Urinary bladder (tissue), 3 donors: ENCODE measurements at regions not wholly inside any gene's neighbourhood (a gene's known extent, or its start where the extent isn't known, plus 50 kb on each side); places are given as distances from the start of the nearest gene placed in this dataset.

Source experiments
- DNase-seq: peaks from one replicate; pipeline ENCODE4 v3.0.0-alpha.2; 2015; ENCODE audit errors: extremely low spot score
- H3K27ac ChIP-seq: one replicate; pipeline ENCODE4 v1.5.1; 2013; ENCODE audit warnings: low read depth, mild to moderate bottlenecking, moderate library complexity
- H3K36me3 ChIP-seq: one replicate; pipeline ENCODE4 v1.6.1; 2013; ENCODE audit warnings: mild to moderate bottlenecking, moderate library complexity; ENCODE audit not compliant: insufficient read depth
- H3K4me1 ChIP-seq: one replicate; pipeline ENCODE4 v1.6.1; 2013; ENCODE audit warnings: mild to moderate bottlenecking, moderate library complexity; ENCODE audit not compliant: insufficient read depth
- H3K4me3 ChIP-seq: one replicate; pipeline ENCODE4 v1.5.1; 2013; ENCODE audit warnings: low read depth, low read length
- WGBS: extraction: QIAGEN DNeasy Blood & Tissue Kit; methylation state at CpG from one replicate; pipeline ENCODE4 v1.1.7; 2013; 5-methylcytosine and 5-hydroxymethylcytosine counted together
- donor health status: healthy with polysubstance abuse.
- donor health status: healthy.

GRCh38 chr1:232454227-232454886 is 175.6 kb downstream of the SIPA1L2 start:
- Histone ChIP-seq H3K4me1 (no peaks in the 10 kb centered on the region), H3K27ac (no peak overlapping the region), H3K4me3 (no peak overlapping the region), H3K36me3 (no peaks in the 10 kb centered on the region)
- 77% methylated on average over 7 of the region's 7 CpGs for WGBS
- DNase-seq: no peak

- no peak for DNase-seq
- 97% methylated on average over 1 of the region's 1 CpG for WGBS
- H3K36me3 ChIP-seq: no peaks in the 10 kb centered on the region
- H3K27ac ChIP-seq: no peak overlapping the region
- no peak overlapping the region for H3K4me3 ChIP-seq
- H3K4me1 ChIP-seq: no peaks in the 10 kb centered on the region
Observed at GRCh38 chr1:232452736-232453440, 177.0 kb downstream of the SIPA1L2 start.

GRCh38 chr1:232452117-232452516 is 177.8 kb downstream of the SIPA1L2 start:
- Histone ChIP-seq H3K4me3 (no peak overlapping the region), H3K27ac (no peak overlapping the region), H3K36me3 (no peaks in the 10 kb centered on the region), H3K4me1 (no peaks in the 10 kb centered on the region)
- DNase-seq: no peak
- WGBS: 88% methylated on average over 3 of the region's 3 CpGs

GRCh38 chr1:232451506-232451905 is 178.4 kb downstream of the SIPA1L2 start:
- no peak for DNase-seq
- no peaks in the 10 kb centered on the region for H3K4me1 ChIP-seq
- WGBS: 79% methylated on average over 2 of the region's 2 CpGs
- H3K4me3 ChIP-seq: no peak overlapping the region
- no peaks in the 10 kb centered on the region for H3K36me3 ChIP-seq
- H3K27ac ChIP-seq: no peak overlapping the region

GRCh38 chr1:232450615-232451014 is 179.3 kb downstream of the SIPA1L2 start:
- H3K27ac ChIP-seq: no peak overlapping the region
- DNase-seq: no peak
- no peaks in the 10 kb centered on the region for H3K36me3 ChIP-seq
- H3K4me3 ChIP-seq: no peak overlapping the region
- WGBS: 91% methylated on average over 1 of the region's 1 CpG
- no peaks in the 10 kb centered on the region for H3K4me1 ChIP-seq

- H3K4me3 ChIP-seq: no peak overlapping the region
- H3K27ac ChIP-seq: no peak overlapping the region
- no peaks in the 10 kb centered on the region for H3K4me1 ChIP-seq
- WGBS: 81% methylated on average over 2 of the region's 2 CpGs
- no peaks in the 10 kb centered on the region for H3K36me3 ChIP-seq
- DNase-seq: no peak
Observed at GRCh38 chr1:232447125-232447524, 182.8 kb downstream of the SIPA1L2 start.

- H3K36me3 ChIP-seq: no peaks in the 10 kb centered on the region
- WGBS: 91% methylated on average over 24 of the region's 24 CpGs
- no peaks in the 10 kb centered on the region for H3K4me1 ChIP-seq
- no peak overlapping the region for H3K4me3 ChIP-seq
- H3K27ac ChIP-seq: no peak overlapping the region
- no peak for DNase-seq
Observed at GRCh38 chr1:232445361-232446106, 184.4 kb downstream of the SIPA1L2 start.

GRCh38 chr1:232443372-232443771 is 186.6 kb downstream of the SIPA1L2 start:
- DNase-seq: no peak
- Histone ChIP-seq H3K4me3 (no peak overlapping the region), H3K4me1 (no peaks in the 10 kb centered on the region), H3K27ac (no peak overlapping the region), H3K36me3 (no peaks in the 10 kb centered on the region)
- WGBS: 91% methylated on average over 7 of the region's 7 CpGs

GRCh38 chr1:232441036-232441411 is 188.9 kb downstream of the SIPA1L2 start:
- Histone ChIP-seq H3K27ac (no peak overlapping the region), H3K36me3 (no peaks in the 10 kb centered on the region), H3K4me3 (no peak overlapping the region), H3K4me1 (no peaks in the 10 kb centered on the region)
- DNase-seq: no peak
- WGBS: 97% methylated on average over 1 of the region's 1 CpG

GRCh38 chr1:232440325-232441035 is 189.5 kb downstream of the SIPA1L2 start:
- Histone ChIP-seq H3K36me3 (no peaks in the 10 kb centered on the region), H3K27ac (no peak overlapping the region), H3K4me3 (no peak overlapping the region), H3K4me1 (no peaks in the 10 kb centered on the region)
- WGBS: 94% methylated on average over 11 of the region's 11 CpGs
- no peak for DNase-seq

- Histone ChIP-seq H3K4me1 (no peaks in the 10 kb centered on the region), H3K36me3 (peaks cover 3% of the 10 kb centered on the region), H3K4me3 (no peak overlapping the region), H3K27ac (no peak overlapping the region)
- 94% methylated on average over 18 of the region's 18 CpGs for WGBS
- DNase-seq: no peak
Observed at GRCh38 chr1:232439011-232439410, 190.9 kb downstream of the SIPA1L2 start.

GRCh38 chr1:232438476-232438875 is 191.5 kb downstream of the SIPA1L2 start:
- Histone ChIP-seq H3K36me3 (peaks cover 3% of the 10 kb centered on the region), H3K27ac (no peak overlapping the region)
- WGBS: 81% methylated on average over 5 of the region's 5 CpGs

GRCh38 chr1:232437510-232437909 is 192.4 kb downstream of the SIPA1L2 start:
- H3K27ac ChIP-seq: no peak overlapping the region
- H3K4me3 ChIP-seq: no peak overlapping the region
- H3K36me3 ChIP-seq: peaks cover 3% of the 10 kb centered on the region
- 96% methylated on average over 7 of the region's 7 CpGs for WGBS
- H3K4me1 ChIP-seq: no peaks in the 10 kb centered on the region
- DNase-seq: no peak

More at GRCh38 chr1:232438476-232438875, 191.5 kb downstream of the SIPA1L2 start:
- no peak overlapping the region for H3K4me3 ChIP-seq
- H3K4me1 ChIP-seq: no peaks in the 10 kb centered on the region
- DNase-seq: no peak
